ENCODE measurements at regions not wholly inside any gene's neighbourhood (a gene's known extent, or its start where the extent isn't known, plus 50 kb on each side); places are given as distances from the start of the nearest gene placed in this dataset.
A peak's percentile ranks its signal among the peaks of the same experiment; 100 is the strongest.

- TF ChIP-seq POLR2AphosphoS5 (IDR thresholded peaks at IDR 0.05) (peak; percentile 78), POLR2A (IDR thresholded peaks at IDR 0.05) (no peak), EP300 (IDR thresholded peaks at IDR 0.05) (no peak)
- TF ChIP-seq, protein P1, sequence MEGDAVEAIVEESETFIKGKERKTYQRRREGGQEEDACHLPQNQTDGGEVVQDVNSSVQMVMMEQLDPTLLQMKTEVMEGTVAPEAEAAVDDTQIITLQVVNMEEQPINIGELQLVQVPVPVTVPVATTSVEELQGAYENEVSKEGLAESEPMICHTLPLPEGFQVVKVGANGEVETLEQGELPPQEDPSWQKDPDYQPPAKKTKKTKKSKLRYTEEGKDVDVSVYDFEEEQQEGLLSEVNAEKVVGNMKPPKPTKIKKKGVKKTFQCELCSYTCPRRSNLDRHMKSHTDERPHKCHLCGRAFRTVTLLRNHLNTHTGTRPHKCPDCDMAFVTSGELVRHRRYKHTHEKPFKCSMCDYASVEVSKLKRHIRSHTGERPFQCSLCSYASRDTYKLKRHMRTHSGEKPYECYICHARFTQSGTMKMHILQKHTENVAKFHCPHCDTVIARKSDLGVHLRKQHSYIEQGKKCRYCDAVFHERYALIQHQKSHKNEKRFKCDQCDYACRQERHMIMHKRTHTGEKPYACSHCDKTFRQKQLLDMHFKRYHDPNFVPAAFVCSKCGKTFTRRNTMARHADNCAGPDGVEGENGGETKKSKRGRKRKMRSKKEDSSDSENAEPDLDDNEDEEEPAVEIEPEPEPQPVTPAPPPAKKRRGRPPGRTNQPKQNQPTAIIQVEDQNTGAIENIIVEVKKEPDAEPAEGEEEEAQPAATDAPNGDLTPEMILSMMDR (IDR thresholded peaks at IDR 0.05), result peak in 1 of 4 experiments; percentile 12
These were observed 192.4 kb upstream of the IL12A start for GRCh38 chr3:159796226-159796625.

Measured in gastroesophageal sphincter (tissue), 3 donors.